Kidney glomerular epithelial cell (primary cell): ENCODE measurements at regions not wholly inside any gene's neighbourhood (a gene's known extent, or its start where the extent isn't known, plus 50 kb on each side); places are given as distances from the start of the nearest gene placed in this dataset.

Source experiments
- DNase-seq: peaks from one replicate; lab custom pipeline; 2025; lab: John Stamatoyannopoulos, UW

DNA sequence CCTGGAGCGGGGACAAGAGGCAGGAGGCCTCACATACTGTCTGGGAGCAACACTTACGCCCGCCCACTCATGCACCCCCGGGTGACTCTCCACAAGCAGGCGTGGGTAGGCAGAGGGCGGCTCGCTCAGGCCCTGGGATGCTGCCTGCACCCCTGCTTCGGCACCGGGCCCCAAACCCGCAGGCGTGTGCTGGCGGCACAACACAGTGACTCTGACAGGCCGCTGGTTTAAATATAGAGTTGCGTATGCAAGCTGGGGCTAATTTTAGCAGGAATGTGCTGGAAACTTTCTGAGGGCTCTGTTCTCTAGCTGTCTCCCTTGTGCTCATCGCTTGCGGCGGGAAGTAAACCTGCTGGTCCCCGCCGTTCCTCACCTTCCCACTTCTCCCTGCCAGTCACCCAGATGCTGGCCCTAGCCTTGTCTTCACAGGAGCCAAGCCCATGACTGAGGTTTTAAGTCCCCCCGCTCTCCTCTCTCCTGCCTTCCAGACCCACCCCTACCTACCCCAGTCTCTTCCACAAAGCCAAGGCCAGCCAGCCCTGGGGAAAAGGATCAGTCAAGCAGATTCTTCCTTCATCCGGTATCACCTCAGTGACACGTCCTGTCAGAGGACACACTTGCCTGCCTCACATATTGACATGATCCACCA, 94.5 kb upstream of the FOXP4 start:
- no peak for DNase-seq

- DNase-seq: no peak
Observed at GRCh38 chr6:41452763-41453162, 93.4 kb upstream of the FOXP4 start.

DNA sequence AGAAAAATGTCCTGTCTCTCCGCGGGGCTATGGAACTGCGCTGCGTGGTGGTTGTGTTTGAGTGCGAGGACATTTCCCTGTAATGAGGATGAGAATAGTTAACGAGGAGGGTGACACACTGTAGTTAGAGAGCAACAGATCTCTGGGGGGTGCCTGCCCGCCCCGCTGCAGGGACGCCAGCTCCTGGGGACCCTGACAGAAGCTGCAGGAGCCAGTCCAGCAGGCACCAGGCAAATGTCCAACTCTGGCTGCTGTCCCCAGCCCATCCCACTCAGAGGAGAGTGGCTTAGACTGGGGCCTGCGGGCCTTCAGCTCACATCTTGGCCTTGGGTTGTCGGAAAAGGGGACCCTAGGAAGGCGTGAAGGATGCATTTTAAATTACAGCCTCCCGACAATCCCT, 92.9 kb upstream of the FOXP4 start:
- no peak for DNase-seq

DNA sequence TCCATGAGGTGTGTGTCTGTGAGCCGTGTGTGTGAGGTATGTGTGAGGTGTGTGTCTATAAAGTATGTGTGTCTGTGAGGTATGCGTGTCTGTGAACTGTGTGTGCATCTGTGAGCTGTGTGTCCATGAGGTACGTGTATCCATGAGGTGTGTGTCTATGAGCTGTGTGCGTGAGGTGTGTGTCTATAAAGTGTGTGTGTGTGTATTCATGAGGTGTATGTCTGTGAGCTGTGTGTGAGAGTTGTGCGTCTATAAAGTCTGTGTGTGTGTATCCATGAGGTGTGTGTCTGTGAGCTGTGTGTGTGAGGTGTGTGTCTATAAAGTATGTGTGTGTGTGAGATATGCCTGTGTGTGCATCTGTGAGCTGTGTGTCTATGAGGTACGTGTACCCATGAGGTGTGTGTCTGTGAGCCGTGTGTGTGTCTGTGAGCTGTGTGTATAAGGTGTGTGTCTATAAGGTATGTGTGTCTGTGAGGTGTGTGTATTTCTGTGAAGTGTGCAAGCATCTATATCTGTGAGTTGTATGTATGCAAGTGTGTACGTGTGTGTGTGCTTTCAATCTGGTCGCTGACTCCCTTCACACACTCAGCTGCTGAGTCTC, 91.9 kb upstream of the FOXP4 start:
- DNase-seq: no peak

GRCh38 chr6:41455410-41455809, 90.8 kb upstream of the FOXP4 start:
- no peak for DNase-seq

- no peak for DNase-seq
Observed at GRCh38 chr6:41455818-41456217, 90.4 kb upstream of the FOXP4 start.

DNA sequence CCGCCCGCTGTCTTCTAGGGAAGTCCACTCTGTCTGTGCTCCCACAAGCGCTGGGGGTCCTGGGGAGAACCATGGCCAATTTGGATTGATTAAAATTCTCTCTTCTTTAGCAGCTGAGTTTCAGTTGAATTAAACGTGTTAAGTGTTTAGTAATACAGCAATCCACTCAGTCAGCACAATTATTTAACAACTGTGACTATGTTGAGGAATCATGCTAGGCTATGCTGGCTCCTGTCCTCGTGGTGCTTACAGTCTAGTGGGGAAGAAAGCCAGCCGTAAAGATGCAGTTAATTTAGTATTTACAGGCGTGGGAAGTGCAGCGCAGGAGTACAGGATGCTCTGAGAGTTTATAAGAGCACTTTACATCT, 88.9 kb upstream of the FOXP4 start:
- no peak for DNase-seq

GRCh38 chr6:41459738-41460137, 86.4 kb upstream of the FOXP4 start:
- no peak for DNase-seq

- no peak for DNase-seq
Observed at GRCh38 chr6:41460742-41461336, 85.3 kb upstream of the FOXP4 start.

DNA sequence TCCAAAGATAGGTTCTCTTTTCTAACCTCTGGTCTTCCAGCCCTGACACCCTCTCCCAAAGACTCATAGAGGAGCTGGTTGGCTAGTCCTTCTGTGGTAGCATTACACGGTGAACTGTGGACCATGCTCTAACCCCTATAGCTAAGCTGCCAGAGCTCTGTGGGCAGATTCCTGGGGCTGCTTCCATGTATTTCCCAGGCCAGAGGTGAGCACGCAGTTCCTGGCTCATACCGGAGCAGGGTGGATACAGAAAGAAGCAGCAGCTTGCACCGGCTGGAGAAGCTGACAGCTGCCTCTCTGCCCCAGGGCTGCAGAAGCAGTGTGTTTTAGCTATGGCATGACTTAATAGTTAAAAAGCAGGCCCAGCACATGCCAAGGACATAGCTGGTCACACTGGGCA, 84.1 kb upstream of the FOXP4 start:
- no peak for DNase-seq

- peak; percentile 81 for DNase-seq
Observed at GRCh38 chr6:41463062-41463930, 82.9 kb upstream of the FOXP4 start.

DNA sequence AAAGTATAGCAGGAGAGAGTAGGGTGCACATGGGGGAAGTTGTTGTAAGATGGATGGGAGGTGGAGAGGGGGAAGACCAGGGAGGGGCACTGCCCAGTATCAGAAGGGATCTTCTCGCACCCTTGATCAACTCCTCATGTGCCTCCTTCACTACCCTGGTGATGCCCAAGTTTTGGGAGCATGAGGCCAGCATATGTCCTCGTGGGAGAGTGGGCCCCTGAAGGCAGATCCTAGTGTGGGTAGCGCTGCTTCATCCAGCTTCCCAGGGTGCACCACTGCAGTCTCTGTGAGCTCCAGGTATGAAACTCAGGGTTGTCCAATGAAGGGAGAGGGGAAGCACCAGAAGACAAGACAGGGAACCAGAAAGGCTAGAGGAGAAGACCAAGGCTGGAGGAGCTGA, 82.2 kb upstream of the FOXP4 start:
- DNase-seq: no peak

DNA sequence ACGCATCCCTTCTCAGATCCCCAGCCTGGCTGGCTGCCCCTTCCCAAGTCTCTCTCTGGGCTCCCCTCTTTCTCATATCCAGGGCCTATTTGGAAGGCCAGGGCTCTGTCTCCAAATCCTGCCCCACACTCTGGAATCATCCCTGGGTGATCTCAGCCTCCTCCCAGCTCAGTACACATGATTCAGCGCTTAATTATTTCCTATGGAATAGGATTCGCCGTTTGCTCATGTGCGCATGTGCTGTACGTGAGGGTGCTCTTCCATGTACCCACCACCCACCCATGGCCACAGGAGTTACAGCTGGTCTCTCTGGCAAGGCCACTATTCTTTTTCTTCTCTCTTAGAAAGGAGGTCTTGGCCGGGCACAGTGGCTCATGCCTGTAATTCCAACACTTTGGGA, 81.7 kb upstream of the FOXP4 start:
- peak; percentile 11 for DNase-seq

DNA sequence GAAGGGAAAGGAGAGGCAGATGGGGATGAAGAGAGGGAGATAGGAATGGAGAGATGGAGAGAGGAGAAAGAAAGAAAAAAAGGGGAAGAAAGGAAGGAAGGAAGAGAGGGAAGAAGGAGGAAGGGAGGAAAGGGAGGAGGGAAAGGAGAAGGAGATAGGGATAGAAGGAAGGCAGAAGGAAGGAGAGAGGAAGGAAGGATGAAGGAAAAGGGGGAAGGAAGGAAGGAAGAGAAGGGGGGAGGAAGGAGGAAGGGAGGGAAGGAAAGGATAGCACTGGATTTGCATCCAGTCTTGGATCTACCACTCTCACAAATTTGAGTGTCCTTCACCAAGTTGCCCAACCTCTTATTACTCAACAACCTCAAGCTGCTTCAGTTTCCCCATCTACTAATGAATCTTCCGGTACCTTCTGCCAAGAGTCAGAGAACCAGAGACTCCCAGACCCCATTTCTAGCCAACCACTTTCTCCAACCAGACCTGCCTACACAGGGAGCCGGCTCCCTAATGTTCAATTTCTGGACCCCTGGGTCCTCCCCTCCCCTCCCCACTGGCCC, 79.7 kb upstream of the FOXP4 start:
- DNase-seq: no peak

DNA sequence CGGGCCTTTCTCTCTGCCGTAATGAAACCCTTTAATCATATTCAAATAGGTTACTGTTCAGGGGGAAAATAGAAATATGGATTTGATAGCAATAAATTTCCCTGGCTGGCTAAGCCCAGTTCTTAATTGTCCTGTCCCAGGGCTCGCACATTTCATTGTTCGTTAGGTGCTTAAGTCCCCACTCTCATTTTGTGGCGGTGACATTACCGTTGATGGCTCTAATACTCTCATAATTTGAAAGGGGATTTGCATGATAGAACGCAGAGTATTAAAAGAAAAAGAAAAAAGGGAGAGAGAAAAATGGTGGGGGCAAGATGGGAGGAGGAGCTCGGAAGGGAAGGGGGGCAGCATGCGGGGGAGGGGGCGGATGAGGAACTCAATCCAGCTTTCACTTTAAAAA, 79.1 kb upstream of the FOXP4 start:
- DNase-seq: no peak

DNA sequence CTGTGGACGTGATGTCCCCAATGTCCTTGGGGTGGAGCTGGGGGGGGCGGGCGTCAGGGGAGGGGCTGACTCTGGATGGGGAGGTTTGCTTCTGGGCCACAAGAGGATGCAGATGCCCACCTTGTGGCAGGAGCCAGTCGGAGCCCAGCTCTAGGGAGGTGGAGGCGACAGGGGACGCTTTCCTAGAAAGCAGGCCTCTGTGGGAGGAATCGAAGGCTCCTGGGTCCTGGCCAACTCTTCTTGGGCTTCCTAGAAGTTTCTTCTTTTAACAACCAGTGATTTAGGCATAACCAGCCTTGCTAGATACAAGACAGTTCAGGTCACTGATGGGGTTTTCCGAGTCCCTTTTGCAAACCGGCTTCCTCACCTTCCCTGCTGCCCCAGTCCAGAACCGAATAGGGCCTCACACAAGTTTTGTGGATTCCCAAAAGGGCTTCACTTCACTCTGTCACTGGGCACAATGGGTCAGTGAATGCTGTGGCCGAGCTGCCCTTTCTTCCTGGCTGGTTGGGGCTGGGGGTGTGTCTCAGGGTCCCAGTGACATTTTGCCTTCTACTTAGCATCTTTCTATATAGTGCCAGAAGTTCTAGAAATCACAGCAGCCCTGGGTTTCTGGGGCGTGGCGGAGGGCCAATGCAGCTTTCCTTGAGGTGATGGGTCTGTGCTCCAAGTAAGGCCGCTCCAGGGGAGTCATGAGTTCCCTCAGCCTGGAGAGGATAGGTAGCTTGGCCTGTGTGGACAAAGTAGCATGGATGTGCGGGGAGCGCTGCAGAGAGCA, 78.4 kb upstream of the FOXP4 start:
- no peak for DNase-seq

GRCh38 chr6:41469156-41470028, 76.8 kb upstream of the FOXP4 start:
- no peak for DNase-seq

- no peak for DNase-seq
Observed at GRCh38 chr6:41470029-41470330, 76.2 kb upstream of the FOXP4 start.

DNA sequence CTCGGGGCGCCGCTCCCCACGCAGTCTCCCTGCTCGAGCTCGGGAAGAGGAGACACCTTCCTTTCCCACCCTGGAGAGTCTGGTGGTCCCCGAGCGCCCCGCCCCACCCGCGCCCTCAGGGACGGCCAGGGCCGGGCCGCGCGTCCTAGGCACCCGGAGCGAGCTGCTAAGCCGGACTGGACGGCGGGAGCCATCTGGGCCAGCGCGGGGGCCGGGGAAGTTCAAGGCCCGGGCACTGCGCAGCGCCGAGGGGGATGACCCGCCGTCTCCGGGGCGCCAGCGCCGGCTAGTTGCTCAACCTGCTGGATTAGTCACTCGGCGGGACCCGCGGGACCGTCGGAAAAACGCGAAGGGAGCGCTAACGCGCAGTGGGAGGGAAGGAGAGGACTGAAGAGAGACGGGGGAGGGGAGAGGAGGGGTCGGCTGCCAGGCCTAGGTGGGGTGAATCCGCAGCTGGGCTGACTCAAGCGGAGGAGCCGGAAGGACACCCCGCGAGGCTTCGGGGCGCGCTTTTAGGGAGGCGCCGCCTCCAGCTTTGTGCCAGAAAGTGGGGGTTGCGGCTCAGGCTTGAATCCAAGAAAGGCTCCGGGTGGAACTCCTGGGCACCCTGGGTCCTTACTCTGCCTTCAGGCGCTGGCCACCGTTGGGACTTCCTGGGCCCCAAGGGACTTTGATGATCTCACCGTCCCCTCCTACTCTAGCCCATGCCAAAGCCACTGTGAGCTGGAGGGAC, 75.7 kb upstream of the FOXP4 start:
- no peak for DNase-seq
